GM13976 (cell line): ENCODE measurements at regions not wholly inside any gene's neighbourhood (a gene's known extent, or its start where the extent isn't known, plus 50 kb on each side); places are given as distances from the start of the nearest gene placed in this dataset.

ENCODE experiments used
- DNase-seq: peaks from one replicate; pipeline ENCODE4 v3.0.0; 2012; ENCODE audit warnings: low spot score
- CTCF ChIP-seq: IDR thresholded peaks from 2 replicates; pipeline ENCODE4 v1.5.1; 2012; ENCODE audit warnings: borderline replicate concordance, mild to moderate bottlenecking; ENCODE audit not compliant: insufficient read depth; ENCODE audit errors: extremely low read depth, missing control alignments, control extremely low read depth
- in situ Hi-C: fragments of 300-500 bp; cut with MboI; formaldehyde crosslinking; loops from one replicate; pipeline ENCODE4 v1.12.0; 2022; ENCODE audit warnings: low sequenced_read_pairs, mixed read lengths, inconsistent platforms; ENCODE audit not compliant: unreplicated experiment

- in situ Hi-C loops, result no loop called here
- TF ChIP-seq CTCF, result no peak
- DNase-seq, result no peak
Observed at GRCh38 chr11:22567759-22568158, 57.9 kb downstream of the FANCF start.

GRCh38 chr11:22566293-22566692, 59.3 kb downstream of the FANCF start:
- no peak for DNase-seq
- in situ Hi-C loops, result no loop called here
- TF ChIP-seq CTCF, result no peak

- DNase-seq, result no peak
- in situ Hi-C loops, result no loop called here
- TF ChIP-seq CTCF, result no peak
Observed at GRCh38 chr11:22561283-22561682, 64.3 kb downstream of the FANCF start.

- no peak for TF ChIP-seq CTCF
- DNase-seq, result no peak
- in situ Hi-C loops, result no loop called here
Observed at GRCh38 chr11:22559416-22559815, 66.2 kb downstream of the FANCF start.

GRCh38 chr11:22558664-22559063, 67.0 kb downstream of the FANCF start:
- TF ChIP-seq CTCF, result no peak
- DNase-seq, result no peak
- in situ Hi-C loops, result no loop called here

- no peak for TF ChIP-seq CTCF
- in situ Hi-C loops, result no loop called here
- no peak for DNase-seq
Observed at GRCh38 chr11:22556381-22556780, 69.2 kb downstream of the FANCF start.

GRCh38 chr11:22555881-22556280, 69.7 kb downstream of the FANCF start:
- no peak for DNase-seq
- in situ Hi-C loops, result no loop called here
- no peak for TF ChIP-seq CTCF
